H4 (cell line): ENCODE measurements at regions not wholly inside any gene's neighbourhood (a gene's known extent, or its start where the extent isn't known, plus 50 kb on each side); places are given as distances from the start of the nearest gene placed in this dataset.
A peak's percentile ranks its signal among the peaks of the same experiment; 100 is the strongest.
"Not testable (repeated sequence)": the region's sequence is repeated elsewhere in the genome, so short reads cannot be mapped to it uniquely, and the experiment has no call there.

Source experiments
- DNase-seq: peaks from one replicate; pipeline ENCODE4 v3.0.0-alpha.2; 2015; ENCODE audit warnings: low spot score

- no peak for DNase-seq
These were observed 379.4 kb downstream of the ZNF674 start for GRCh38 chrX:46165866-46166265.

DNA sequence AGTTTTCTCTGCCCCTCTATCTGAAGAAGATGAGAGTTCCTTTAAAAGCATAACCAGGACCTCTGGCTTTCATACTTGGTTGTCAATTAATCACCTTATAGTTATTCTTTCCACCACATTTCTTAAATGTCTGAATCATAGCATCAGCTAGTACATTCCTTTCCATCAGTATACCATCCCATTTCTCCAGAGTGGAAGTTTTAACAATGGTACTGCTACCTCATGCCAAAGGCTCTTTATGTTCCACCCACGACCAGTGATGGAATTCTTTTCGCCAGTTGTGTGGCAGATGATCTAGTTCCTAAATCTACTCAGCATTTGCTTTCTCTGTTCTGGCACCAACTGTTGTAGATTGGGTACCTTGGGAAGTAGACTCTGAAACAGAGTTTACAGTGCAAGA lies 379.8 kb downstream of the ZNF674 start:
- no peak for DNase-seq

- DNase-seq: no peak
These were observed 392.5 kb downstream of the ZNF674 start for GRCh38 chrX:46152756-46153155.

- DNase-seq: not testable (repeated sequence)
These were observed 393.9 kb downstream of the ZNF674 start for GRCh38 chrX:46151332-46151731.

GRCh38 chrX:46144566-46144965 lies 400.7 kb downstream of the ZNF674 start:
- no peak for DNase-seq

GRCh38 chrX:46140272-46140671 lies 404.9 kb downstream of the ZNF674 start:
- DNase-seq: no peak

DNA sequence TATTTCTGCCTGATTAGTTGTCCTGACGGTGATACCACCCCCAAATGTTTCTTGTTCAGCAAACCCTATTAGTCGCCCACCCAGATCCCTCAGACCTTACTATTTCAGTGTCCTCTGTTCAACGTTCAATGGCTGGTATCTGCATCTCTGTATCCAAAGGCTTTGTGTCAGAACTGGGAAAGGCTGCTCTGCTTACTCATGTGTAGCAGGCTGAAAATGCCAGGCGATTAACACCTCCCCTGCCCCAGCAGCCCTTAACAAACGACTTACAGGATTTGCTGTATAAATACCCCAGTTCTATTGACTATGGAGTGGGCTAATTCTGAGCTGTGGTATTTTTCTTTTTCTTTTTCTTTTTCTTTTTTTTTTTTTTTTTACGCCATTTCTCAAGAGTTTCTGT lies 415.0 kb downstream of the ZNF674 start:
- no peak for DNase-seq

GRCh38 chrX:46125111-46125510 lies 420.1 kb downstream of the ZNF674 start:
- DNase-seq: peak; percentile 5

- DNase-seq: no peak
These were observed 428.0 kb downstream of the ZNF674 start for GRCh38 chrX:46117234-46117633.

DNA sequence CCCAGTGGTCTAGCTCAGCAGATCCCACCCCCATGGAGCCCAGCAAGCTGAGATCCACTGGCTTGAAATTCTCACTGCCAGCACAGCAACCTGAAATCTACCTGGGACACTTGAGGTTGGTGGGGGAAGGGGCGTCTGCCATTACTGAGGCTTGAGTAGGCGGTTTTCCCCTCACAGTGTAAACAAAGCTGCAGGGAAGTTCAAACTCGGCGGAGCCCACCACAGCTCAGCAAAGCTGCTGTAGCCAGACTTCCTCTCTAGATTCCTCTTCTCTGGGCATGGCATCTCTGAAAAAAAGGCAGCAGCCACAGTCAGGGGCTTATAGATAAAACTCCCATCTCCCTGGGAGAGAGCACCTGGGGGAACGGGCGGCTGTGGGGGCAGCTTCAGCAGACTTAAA lies 457.9 kb downstream of the ZNF674 start:
- not testable (repeated sequence) for DNase-seq

- not testable (repeated sequence) for DNase-seq
These were observed 465.1 kb downstream of the ZNF674 start for GRCh38 chrX:46080121-46080520.

DNA sequence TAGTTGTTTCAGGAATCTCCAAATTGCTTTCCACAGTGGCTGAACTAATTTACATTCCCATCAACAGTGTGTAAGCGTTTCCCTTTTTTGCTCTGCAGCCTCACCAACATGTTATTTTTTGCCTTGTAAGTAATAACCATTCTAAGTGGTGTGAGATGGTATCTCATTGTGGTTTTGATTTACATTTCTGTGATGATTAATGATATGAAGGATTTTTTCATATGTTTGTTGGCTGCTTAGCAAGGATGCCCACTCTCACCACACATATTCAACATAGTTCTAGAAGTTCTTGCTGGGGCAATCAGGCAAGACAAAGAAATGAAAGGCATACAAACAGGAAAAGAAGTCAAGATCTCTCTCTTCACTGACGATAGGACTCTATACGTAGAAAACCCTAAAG lies 472.4 kb downstream of the ZNF674 start:
- DNase-seq: no peak

DNA sequence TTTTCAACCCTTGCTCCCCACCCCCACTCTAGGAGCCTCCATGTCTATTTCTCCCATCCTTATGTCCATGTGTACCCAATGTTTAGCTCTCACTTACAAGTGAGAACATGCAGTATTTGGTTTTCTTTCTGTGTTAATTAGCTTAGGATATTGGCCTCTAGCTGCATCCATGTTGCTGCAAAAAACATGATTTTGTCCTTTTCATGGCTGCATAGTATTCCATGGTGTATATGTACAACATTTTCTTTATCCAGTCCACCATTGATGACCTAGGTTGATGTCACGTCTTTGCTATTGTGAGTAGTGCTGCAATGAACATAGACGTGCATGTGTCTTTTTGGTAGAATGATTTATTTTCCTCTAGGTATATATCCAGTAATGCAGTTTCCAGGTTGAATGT lies 472.8 kb downstream of the ZNF674 start:
- no peak for DNase-seq

GRCh38 chrX:46070421-46070820 lies 474.8 kb downstream of the ZNF674 start:
- DNase-seq: no peak

DNA sequence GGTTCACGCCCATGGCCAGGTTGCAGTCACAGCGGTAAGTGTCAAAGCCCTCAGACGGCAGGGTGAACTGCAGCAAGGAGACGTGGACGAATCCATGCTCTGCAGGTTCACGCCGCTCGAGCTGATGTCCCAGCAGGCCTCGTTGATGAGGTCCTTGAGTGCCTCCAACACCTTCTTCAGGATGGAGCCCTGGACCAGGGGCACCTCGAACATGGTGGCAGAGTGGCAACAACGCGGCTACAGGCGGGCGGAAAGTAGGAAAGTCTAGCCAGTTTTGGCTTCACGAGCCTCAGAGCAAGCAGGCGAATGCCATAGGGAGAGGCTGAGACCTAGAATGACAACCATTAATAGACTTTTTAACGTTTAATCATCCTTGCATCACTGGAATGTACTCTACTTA lies 485.9 kb downstream of the ZNF674 start:
- DNase-seq: no peak

DNA sequence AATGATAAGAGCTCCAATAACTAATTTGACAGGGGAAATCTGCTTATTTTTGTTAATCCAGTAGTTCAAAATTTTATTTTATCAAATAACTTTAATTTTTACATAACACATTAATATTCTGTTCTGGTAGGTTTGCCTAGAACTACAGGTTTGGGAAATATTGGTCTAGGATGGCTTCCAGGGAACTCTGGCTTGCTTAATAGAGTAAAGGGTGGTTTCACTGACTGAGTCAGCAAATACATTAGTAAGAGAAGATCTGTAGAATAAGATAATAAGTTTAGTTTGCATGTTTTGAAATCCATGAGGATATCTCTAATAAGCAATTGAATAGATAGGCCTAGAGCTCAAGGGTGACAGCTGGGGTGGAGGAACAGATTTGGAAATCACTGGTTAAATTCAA lies 500.7 kb downstream of the ZNF674 start:
- no peak for DNase-seq

DNA sequence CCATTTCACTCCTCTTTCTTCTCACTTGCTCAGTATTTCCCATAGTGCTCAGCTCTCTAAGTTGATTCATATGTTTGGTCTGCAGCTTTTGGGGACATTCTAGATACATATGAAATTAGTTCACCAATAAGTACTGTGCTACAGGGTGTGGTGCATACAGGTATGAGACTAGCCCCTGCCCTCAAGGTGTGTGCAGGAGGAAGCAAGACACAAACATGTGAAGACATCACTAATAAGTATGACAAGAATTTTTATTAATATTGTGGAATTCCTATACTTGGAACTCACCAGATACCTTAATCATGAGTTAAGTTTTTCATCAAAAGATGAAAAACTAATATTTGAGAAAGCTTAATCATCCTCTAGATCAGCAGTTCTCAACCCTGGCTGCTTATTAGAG lies 505.2 kb downstream of the ZNF674 start:
- no peak for DNase-seq

DNA sequence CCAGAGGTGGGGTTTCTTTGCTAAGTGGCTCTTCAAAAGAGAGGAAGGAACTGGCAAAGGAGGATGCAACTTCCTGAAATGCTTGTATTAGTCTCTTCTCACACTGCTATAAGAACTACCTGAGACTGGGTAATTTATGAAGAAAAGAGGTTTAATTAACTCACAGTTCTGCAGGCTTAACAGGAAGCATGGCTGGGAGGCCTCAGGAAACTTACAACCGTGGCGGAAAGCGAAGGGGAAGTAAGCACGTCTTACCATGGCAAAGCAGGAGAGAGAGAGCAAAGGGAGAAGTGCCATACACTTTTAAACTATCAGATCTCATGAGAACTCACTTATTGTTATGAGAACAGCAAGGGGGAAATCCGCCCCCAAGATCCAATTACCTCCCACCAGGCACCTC lies 505.7 kb downstream of the ZNF674 start:
- no peak for DNase-seq

DNA sequence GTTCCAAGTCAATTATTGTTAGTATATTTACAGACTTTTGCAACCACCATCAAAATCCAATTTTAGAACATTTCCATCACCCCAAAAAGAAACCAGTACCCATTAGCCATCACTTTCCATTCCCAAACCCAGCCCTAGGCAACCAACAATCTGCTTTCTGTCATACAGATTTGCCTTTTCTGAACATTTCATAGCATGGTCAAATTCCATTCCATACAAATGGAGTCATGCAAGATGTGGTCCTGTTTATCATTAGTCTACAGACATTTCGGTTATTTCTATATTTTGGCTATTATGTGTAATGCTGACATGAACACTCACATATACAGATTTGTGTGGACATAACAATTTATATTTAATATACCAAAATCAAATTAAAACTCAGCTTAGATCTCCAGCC lies 508.7 kb downstream of the ZNF674 start:
- no peak for DNase-seq

DNA sequence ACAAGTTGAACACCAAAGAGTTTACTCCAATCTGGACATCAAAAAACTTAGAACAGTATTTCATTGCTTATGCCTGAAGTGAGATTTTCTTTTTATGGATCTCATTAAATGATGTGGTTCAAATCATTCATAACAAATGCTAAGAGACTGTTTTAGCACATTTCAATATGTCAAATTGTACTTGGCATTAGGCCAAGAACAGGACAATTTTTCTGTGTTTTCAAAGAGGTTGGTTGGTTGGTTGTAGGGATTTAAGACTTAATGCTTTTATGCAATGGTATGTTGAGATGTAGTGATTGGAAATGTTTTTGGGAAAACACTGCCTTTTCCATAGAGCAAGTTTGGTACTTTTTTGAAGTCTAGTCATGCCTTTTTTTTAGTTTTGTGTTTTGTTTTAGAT lies 510.4 kb downstream of the ZNF674 start:
- DNase-seq: no peak

DNA sequence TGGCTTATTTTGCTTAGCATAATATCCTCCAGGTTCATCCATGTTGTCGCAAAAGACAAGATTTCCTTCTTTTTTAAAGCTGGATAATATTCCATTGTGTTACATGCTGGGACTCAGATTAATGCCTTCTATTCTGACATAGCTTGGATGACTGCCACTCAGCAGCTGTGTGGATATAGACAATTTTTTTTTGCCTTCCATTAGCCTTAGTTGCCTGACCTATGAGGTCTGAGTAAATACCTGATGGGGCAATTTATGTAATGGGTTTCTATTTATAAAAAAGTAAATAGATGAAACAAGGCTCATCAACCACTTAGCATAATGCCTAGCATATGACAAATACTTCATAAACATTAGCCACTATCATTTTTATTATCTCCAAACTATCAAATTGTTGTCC lies 515.4 kb downstream of the ZNF674 start:
- DNase-seq: no peak

DNA sequence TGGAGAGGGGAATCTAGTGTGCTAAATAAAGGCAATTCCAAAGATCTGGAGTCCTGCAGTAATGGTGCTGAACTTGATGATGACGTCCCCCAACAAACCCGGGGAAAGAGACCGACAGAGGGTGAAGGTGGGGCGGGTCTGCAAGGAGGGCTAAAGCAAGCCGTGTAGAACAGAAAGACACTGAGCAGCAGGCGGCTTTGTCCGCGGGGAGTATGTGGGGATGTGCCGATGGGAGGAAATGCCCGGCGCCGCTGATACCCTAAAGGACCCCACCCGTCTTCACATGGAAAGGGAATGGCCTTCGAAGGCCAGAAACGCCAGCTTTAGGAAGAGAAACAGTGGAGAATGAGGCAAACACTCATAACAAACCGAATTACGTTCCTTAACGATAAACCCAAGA lies 528.9 kb downstream of the ZNF674 start:
- DNase-seq: no peak

- no peak for DNase-seq
These were observed 529.6 kb downstream of the ZNF674 start for GRCh38 chrX:46015653-46016052.

DNA sequence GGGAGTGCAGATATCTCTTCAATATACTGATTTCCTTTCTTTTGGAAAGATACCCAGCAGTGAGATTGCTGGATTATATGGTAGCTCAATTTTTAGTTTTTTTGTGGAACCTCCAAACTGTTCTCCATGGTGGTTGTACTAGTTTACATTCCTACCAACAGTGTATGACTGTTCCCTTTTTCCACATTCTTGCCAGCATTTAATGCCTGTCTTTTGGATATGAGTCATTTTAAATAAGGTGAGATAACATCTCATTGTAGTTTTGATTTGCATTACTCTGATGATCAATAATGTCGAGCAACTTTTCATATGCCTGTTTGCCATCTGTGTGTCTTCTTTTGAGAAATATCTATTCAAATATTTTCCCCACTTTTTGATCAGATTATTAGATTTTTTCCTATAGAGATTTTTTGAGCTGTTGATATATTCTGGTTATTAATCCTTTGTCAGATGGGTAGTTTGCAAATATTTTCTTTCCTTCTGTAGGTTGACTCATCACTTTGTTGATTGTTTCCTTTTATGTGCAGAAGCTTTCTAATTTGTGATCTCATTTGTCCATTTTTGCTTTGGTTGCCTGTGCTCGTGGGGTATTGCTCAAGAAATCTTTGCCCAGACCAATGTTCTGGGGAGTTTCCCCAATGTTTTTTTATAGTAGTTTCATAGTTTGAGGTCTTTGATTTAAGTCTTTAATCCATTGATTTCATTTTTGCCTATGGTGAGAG lies 552.7 kb downstream of the ZNF674 start:
- DNase-seq: no peak
